VCaP (cell line): ENCODE measurements at regions not wholly inside any gene's neighbourhood (a gene's known extent, or its start where the extent isn't known, plus 50 kb on each side); places are given as distances from the start of the nearest gene placed in this dataset.

Source experiments
- H3K27ac ChIP-seq: fragments of 450-650 bp; 2 replicates; pipeline ENCODE4 v1.5.1; 2017
- CTCF ChIP-seq: fragments of 450-650 bp; conservative IDR thresholded peaks from 2 replicates; pipeline ENCODE4 v1.5.1; 2017; ENCODE audit warnings: mild to moderate bottlenecking, moderate library complexity

DNA sequence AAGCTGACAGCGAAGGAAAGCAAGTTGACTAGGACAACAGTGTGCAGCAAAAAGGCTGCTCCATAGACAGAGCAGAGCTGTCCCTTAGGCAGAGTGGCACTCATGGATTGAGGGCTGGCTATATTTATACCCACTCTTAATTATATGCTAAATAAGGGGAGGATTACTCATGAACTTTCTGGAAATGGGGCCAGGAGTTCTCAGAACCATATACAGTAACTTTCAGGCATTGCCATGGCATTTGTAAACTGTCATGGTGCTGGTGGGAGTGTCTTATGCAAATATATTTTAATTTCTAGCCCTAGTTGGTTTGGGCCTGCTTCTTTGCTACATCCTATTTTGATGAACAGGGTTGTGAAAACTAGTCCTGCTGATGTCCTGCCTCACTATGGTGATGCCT, 279.5 kb upstream of the MGAT5 start:
- no peak for TF ChIP-seq CTCF
- H3K27ac ChIP-seq = no peak overlapping the region

- TF ChIP-seq CTCF = no peak
- no peak overlapping the region for H3K27ac ChIP-seq
Observed at GRCh38 chr2:133975135-133975534, 278.7 kb upstream of the MGAT5 start.

DNA sequence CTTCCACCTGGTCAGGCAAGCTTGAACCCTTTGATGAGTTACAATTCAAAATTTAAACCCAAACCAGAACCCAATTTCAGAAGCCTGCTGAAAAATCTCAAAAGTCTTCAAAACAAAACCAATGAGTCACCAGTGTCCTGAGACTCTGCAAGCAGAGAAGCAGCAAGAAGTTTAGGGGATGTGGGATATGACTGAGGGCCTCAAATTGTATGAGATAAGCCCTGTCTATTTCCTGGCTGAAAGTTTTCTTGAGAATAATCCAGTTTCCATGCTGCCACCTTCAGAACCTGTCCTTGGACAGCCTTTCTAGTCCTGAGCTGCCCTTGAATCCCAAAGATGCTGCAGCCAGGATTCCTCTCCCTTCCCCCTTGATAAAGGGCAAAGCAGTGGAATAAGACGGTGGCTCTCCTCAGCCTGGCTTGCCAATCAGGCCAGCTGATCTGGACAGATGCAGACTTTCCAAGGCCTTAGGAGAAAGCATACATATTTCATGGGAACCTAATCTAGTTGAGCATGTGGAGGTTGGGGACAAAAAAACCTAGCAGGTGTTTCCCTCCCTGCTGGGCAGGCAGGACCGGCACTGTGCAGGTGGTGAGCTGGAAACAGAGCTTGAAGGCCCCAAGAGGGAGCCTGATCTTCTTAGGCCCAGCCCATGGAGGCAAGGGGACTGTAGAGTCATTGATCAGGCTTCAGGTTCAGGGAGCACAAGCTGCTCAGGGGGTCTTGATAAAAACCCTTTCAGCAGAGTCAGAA, 278.0 kb upstream of the MGAT5 start:
- no peak overlapping the region for H3K27ac ChIP-seq
- no peak for TF ChIP-seq CTCF

GRCh38 chr2:133976659-133977058, 277.2 kb upstream of the MGAT5 start:
- TF ChIP-seq CTCF = no peak
- no peak overlapping the region for H3K27ac ChIP-seq

DNA sequence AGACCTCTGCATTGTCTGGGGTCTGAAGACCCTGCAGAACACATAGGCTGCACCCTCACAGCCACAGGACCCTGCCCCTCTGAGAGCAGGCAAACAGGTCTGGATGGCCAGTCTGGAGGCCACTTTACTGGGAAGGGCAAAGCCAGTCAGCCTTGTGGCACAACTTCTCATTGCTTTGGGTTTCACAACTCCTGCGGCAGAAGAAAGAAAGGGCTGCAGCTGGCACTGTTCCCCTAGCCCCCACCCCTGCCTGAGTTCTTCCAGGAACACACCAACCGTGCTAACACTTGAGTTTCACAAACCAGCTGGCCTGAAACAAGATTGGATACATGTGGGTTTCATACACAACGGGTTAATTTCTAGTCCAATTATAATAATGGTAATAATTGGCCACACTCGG, 276.5 kb upstream of the MGAT5 start:
- no peak overlapping the region for H3K27ac ChIP-seq
- TF ChIP-seq CTCF = no peak

DNA sequence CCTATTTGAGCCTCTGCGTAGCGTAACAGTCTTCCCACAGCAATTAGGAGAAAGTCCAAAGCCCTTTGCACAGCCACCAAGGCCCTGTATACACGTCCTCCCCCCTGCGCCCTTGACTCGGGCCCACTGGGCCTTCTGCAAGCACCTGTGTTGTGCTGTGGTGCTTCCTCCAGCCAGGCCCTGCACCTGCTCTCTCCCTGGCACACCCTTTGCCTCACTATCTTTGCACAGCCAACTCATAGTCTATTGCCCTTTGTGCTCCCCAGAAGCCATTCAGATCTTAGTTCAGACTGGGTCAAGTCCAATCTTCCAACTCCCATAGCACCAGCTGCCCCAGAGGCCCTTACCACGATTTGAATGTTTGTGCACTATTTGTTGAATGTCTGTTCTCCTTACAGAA, 271.6 kb upstream of the MGAT5 start:
- no peak for TF ChIP-seq CTCF

DNA sequence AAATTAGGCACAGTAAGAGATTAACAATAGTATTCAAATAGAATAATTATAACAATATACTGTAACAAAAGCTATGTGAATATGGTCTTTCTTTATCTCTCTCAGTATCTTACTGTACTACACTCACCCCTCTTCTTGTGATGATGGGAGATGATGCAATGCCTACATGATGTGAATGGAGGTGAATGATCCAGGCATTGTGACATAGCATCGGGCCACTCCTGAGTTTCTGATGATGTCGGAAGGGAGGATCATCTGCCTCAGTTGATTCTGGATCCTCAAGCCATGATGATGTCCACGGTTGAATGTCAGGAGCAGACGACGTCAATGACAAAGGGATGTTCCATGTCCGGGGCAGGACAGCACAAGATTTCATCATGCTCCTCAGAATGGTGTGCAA, 268.3 kb upstream of the MGAT5 start:
- TF ChIP-seq CTCF = no peak
- no peak overlapping the region for H3K27ac ChIP-seq

More for the DNA sequence above, 271.6 kb upstream of the MGAT5 start:
- no peak overlapping the region for H3K27ac ChIP-seq
